ENCODE measurements at regions not wholly inside any gene's neighbourhood (a gene's known extent, or its start where the extent isn't known, plus 50 kb on each side); places are given as distances from the start of the nearest gene placed in this dataset.

- ChIA-PET POLR2A (no interaction called here), CTCF (interaction anchor here (0.7 to 1.3 kb wide), 2 partner anchors 9 to 16 kb away, joined by 3 read pairs; no protein-coding TSS in a partner anchor)
- TF ChIP-seq CTCF (IDR thresholded peaks at IDR 0.05; ENCODE audit: control extremely low read depth, extremely low read depth, low read depth, missing control alignments) = no peak
- no peak for DNase-seq (ENCODE audit: extremely low spot score)
These were observed 261.2 kb upstream of the SHH start for GRCh38 chr7:156073366-156074052.

- ChIA-PET CTCF (no interaction called here), POLR2A (no interaction called here)
- no peak for TF ChIP-seq CTCF (IDR thresholded peaks at IDR 0.05; ENCODE audit: control extremely low read depth, extremely low read depth, low read depth, missing control alignments)
- DNase-seq (ENCODE audit: extremely low spot score) = no peak
These were observed 259.3 kb upstream of the SHH start for GRCh38 chr7:156071612-156072011.

- CTCF ChIA-PET = no interaction called here
- POLR2A ChIA-PET = no interaction called here
- no peak for DNase-seq (ENCODE audit: extremely low spot score)
- TF ChIP-seq CTCF (IDR thresholded peaks at IDR 0.05; ENCODE audit: control extremely low read depth, extremely low read depth, low read depth, missing control alignments) = no peak
These were observed 257.6 kb upstream of the SHH start for GRCh38 chr7:156069891-156070290.

- CTCF ChIA-PET = interaction anchor here (1.8 kb wide), 1 partner anchor 10 kb away, joined by 4 read pairs; no protein-coding TSS in a partner anchor
These were observed 254.9 kb upstream of the SHH start for GRCh38 chr7:156067156-156067555.

GRCh38 chr7:156065400-156065799, 253.1 kb upstream of the SHH start:
- TF ChIP-seq CTCF (IDR thresholded peaks at IDR 0.05; ENCODE audit: control extremely low read depth, extremely low read depth, low read depth, missing control alignments) = no peak
- POLR2A ChIA-PET = no interaction called here
- CTCF ChIA-PET = interaction anchor here (1.3 to 1.5 kb wide), 2 partner anchors 134 to 408 kb away, joined by 3 read pairs; no protein-coding TSS in a partner anchor

More at GRCh38 chr7:156067156-156067555, 254.9 kb upstream of the SHH start:
- TF ChIP-seq CTCF (IDR thresholded peaks at IDR 0.05; ENCODE audit: control extremely low read depth, extremely low read depth, low read depth, missing control alignments) = no peak
- POLR2A ChIA-PET = no interaction called here
- no peak for DNase-seq (ENCODE audit: extremely low spot score)

GRCh38 chr7:156064971-156065386, 252.7 kb upstream of the SHH start:
- no peak for DNase-seq (ENCODE audit: extremely low spot score)
- ChIA-PET POLR2A (no interaction called here), CTCF (interaction anchor here (1.3 to 1.4 kb wide), 2 partner anchors 12 to 134 kb away, joined by 3 to 5 read pairs; no protein-coding TSS in a partner anchor)
- TF ChIP-seq CTCF (IDR thresholded peaks at IDR 0.05; ENCODE audit: control extremely low read depth, extremely low read depth, low read depth, missing control alignments) = no peak

More at GRCh38 chr7:156065400-156065799, 253.1 kb upstream of the SHH start:
- no peak for DNase-seq (ENCODE audit: extremely low spot score)
